GM13977 (cell line): ENCODE measurements at regions not wholly inside any gene's neighbourhood (a gene's known extent, or its start where the extent isn't known, plus 50 kb on each side); places are given as distances from the start of the nearest gene placed in this dataset.
"Not testable (repeated sequence)": the region's sequence is repeated elsewhere in the genome, so short reads cannot be mapped to it uniquely, and the experiment has no call there.

Experiments used
- DNase-seq: peaks from one replicate; pipeline ENCODE4 v3.0.0; 2012; ENCODE audit warnings: low spot score
- CTCF ChIP-seq: IDR thresholded peaks from 2 replicates; pipeline ENCODE4 v1.5.1; 2012; ENCODE audit warnings: mild to moderate bottlenecking, control low read depth; ENCODE audit not compliant: insufficient read depth; ENCODE audit errors: extremely low read depth, missing control alignments
- in situ Hi-C: fragments of 300-500 bp; cut with MboI; formaldehyde crosslinking; loops from one replicate; pipeline ENCODE4 v1.12.0; 2022; ENCODE audit warnings: low sequenced_read_pairs, low pct_unique_long_range_greater_than_20kb, mixed read lengths, inconsistent platforms; ENCODE audit not compliant: unreplicated experiment

GRCh38 chr11:11206484-11206883 is 146.6 kb downstream of the CSNK2A3 start:
- DNase-seq, result no peak
- TF ChIP-seq CTCF, result no peak
- in situ Hi-C loops, result no loop called here

GRCh38 chr11:11202885-11203284 is 150.2 kb downstream of the CSNK2A3 start:
- in situ Hi-C loops, result no loop called here
- no peak for DNase-seq
- no peak for TF ChIP-seq CTCF

GRCh38 chr11:11201302-11201701 is 151.7 kb downstream of the CSNK2A3 start:
- in situ Hi-C loops, result not testable (repeated sequence)

GRCh38 chr11:11192541-11192940 is 160.5 kb downstream of the CSNK2A3 start:
- DNase-seq, result no peak
- in situ Hi-C loops, result no loop called here
- TF ChIP-seq CTCF, result no peak

More at GRCh38 chr11:11201302-11201701, 151.7 kb downstream of the CSNK2A3 start:
- DNase-seq, result not testable (repeated sequence)

- TF ChIP-seq CTCF, result no peak
- in situ Hi-C loops, result no loop called here
Observed at GRCh38 chr11:11189506-11189905, 163.5 kb downstream of the CSNK2A3 start.

GRCh38 chr11:11186249-11186648 is 166.8 kb downstream of the CSNK2A3 start:
- TF ChIP-seq CTCF, result no peak
- DNase-seq, result no peak
- in situ Hi-C loops, result no loop called here

More at GRCh38 chr11:11189506-11189905, 163.5 kb downstream of the CSNK2A3 start:
- DNase-seq, result no peak

- DNase-seq, result no peak
- TF ChIP-seq CTCF, result no peak
- in situ Hi-C loops, result no loop called here
Observed at GRCh38 chr11:11182261-11182660, 170.8 kb downstream of the CSNK2A3 start.
